ENCODE measurements at regions not wholly inside any gene's neighbourhood (a gene's known extent, or its start where the extent isn't known, plus 50 kb on each side); places are given as distances from the start of the nearest gene placed in this dataset.

DNA sequence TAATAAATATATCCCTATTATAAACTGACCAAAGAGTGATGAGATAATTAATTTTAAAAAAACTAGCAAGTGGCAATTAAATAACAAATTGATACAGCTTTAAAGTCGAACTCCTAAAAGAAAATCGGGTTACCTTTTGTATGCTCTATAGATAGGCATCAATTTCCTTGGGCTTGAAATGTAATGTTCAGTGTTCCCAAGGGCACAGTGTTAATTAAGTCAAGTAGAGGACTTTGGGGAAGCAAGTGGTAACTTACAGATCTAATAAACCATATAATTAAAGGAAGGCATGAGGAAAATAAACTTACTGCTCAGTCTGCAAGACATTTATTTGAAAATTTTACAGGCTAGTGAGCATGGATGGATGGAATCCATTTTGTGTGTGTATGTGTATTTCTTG lies 220.9 kb downstream of the FSCB start:
- TF ChIP-seq, protein P1, sequence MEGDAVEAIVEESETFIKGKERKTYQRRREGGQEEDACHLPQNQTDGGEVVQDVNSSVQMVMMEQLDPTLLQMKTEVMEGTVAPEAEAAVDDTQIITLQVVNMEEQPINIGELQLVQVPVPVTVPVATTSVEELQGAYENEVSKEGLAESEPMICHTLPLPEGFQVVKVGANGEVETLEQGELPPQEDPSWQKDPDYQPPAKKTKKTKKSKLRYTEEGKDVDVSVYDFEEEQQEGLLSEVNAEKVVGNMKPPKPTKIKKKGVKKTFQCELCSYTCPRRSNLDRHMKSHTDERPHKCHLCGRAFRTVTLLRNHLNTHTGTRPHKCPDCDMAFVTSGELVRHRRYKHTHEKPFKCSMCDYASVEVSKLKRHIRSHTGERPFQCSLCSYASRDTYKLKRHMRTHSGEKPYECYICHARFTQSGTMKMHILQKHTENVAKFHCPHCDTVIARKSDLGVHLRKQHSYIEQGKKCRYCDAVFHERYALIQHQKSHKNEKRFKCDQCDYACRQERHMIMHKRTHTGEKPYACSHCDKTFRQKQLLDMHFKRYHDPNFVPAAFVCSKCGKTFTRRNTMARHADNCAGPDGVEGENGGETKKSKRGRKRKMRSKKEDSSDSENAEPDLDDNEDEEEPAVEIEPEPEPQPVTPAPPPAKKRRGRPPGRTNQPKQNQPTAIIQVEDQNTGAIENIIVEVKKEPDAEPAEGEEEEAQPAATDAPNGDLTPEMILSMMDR (conservative IDR thresholded peaks at IDR 0.05; ENCODE audit: low read depth, low read length) = no peak
- TF ChIP-seq EZH2 (IDR thresholded peaks at IDR 0.05; ENCODE audit: borderline replicate concordance, low read depth, low read length, poor library complexity, severe bottlenecking) = no peak
